ENCODE measurements at regions not wholly inside any gene's neighbourhood (a gene's known extent, or its start where the extent isn't known, plus 50 kb on each side); places are given as distances from the start of the nearest gene placed in this dataset.
"Not testable (repeated sequence)": the region's sequence is repeated elsewhere in the genome, so short reads cannot be mapped to it uniquely, and the experiment has no call there.

GRCh38 chr13:80946008-80946802 is 605.3 kb upstream of the SPRY2 start:
- in situ Hi-C loops (cut with MboI; ENCODE audit: low pct_unique_long_range_greater_than_20kb, low sequenced_read_pairs, unreplicated experiment) = no loop called here
- DNase-seq (ENCODE audit: low spot score) = no peak
- no peak for TF ChIP-seq CTCF (IDR thresholded peaks at IDR 0.05; ENCODE audit: extremely low read depth, insufficient read depth, missing control alignments)

GRCh38 chr13:80945328-80945727 is 604.4 kb upstream of the SPRY2 start:
- in situ Hi-C loops (cut with MboI; ENCODE audit: low pct_unique_long_range_greater_than_20kb, low sequenced_read_pairs, unreplicated experiment) = no loop called here
- DNase-seq (ENCODE audit: low spot score) = no peak
- TF ChIP-seq CTCF (IDR thresholded peaks at IDR 0.05; ENCODE audit: extremely low read depth, insufficient read depth, missing control alignments) = no peak

GRCh38 chr13:80939581-80939980 is 598.7 kb upstream of the SPRY2 start:
- in situ Hi-C loops (cut with MboI; ENCODE audit: low pct_unique_long_range_greater_than_20kb, low sequenced_read_pairs, unreplicated experiment) = no loop called here
- DNase-seq (ENCODE audit: low spot score) = no peak
- TF ChIP-seq CTCF (IDR thresholded peaks at IDR 0.05; ENCODE audit: extremely low read depth, insufficient read depth, missing control alignments) = no peak

GRCh38 chr13:80931766-80932165 is 590.8 kb upstream of the SPRY2 start:
- no peak for TF ChIP-seq CTCF (IDR thresholded peaks at IDR 0.05; ENCODE audit: extremely low read depth, insufficient read depth, missing control alignments)
- in situ Hi-C loops (cut with MboI; ENCODE audit: low pct_unique_long_range_greater_than_20kb, low sequenced_read_pairs, unreplicated experiment) = no loop called here
- DNase-seq (ENCODE audit: low spot score) = no peak

GRCh38 chr13:80931118-80931517 is 590.2 kb upstream of the SPRY2 start:
- in situ Hi-C loops (cut with MboI; ENCODE audit: low pct_unique_long_range_greater_than_20kb, low sequenced_read_pairs, unreplicated experiment) = no loop called here
- no peak for DNase-seq (ENCODE audit: low spot score)
- TF ChIP-seq CTCF (IDR thresholded peaks at IDR 0.05; ENCODE audit: extremely low read depth, insufficient read depth, missing control alignments) = no peak

DNA sequence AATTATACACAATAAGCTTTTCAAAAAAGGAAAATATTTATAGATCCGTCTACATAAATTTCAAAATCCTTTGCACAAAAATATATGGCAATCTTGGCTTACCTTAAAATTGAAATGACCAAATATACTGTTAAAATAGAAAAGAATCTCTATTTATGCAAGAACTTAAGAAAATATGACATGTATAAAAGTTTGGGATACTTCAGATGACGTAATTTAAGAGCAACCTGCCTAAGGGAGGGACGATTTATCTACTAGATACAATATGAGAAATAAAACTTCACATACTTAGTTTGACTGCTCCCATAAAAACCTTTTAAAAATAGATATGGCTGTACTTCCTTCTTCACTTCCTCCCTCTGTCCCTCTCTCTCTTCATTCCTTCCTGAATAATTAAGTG is 587.3 kb upstream of the SPRY2 start:
- in situ Hi-C loops (cut with MboI; ENCODE audit: low pct_unique_long_range_greater_than_20kb, low sequenced_read_pairs, unreplicated experiment) = no loop called here
- no peak for TF ChIP-seq CTCF (IDR thresholded peaks at IDR 0.05; ENCODE audit: extremely low read depth, insufficient read depth, missing control alignments)

GRCh38 chr13:80926024-80926423 is 585.1 kb upstream of the SPRY2 start:
- DNase-seq (ENCODE audit: low spot score); in situ Hi-C loops (cut with MboI; ENCODE audit: low pct_unique_long_range_greater_than_20kb, low sequenced_read_pairs, unreplicated experiment): not testable (repeated sequence)

More for the DNA sequence above, 587.3 kb upstream of the SPRY2 start:
- DNase-seq (ENCODE audit: low spot score) = no peak
